GM19023 (cell line): ENCODE measurements at regions not wholly inside any gene's neighbourhood (a gene's known extent, or its start where the extent isn't known, plus 50 kb on each side); places are given as distances from the start of the nearest gene placed in this dataset.

Experiments
- ATAC-seq: cut with Tn5 transposase; IDR thresholded peaks from one replicate; pipeline ENCODE4 v1.9.1; 2021; ENCODE audit warnings: mild to moderate bottlenecking, moderate library complexity; ENCODE audit not compliant: unreplicated experiment

GRCh38 chr12:91610561-91610960 lies 427.9 kb upstream of the DCN start:
- ATAC-seq, result no peak

- ATAC-seq, result no peak
Measured at GRCh38 chr12:91609283-91609682, 426.7 kb upstream of the DCN start.

- ATAC-seq, result no peak
Measured at GRCh38 chr12:91608542-91608941, 425.9 kb upstream of the DCN start.

- ATAC-seq, result no peak
Measured at GRCh38 chr12:91606662-91607377, 424.2 kb upstream of the DCN start.

GRCh38 chr12:91604897-91605296 lies 422.3 kb upstream of the DCN start:
- ATAC-seq, result no peak

- ATAC-seq, result no peak
Measured at GRCh38 chr12:91603060-91603459, 420.4 kb upstream of the DCN start.

- no peak for ATAC-seq
Measured at GRCh38 chr12:91601054-91601453, 418.4 kb upstream of the DCN start.

- no peak for ATAC-seq
Measured at GRCh38 chr12:91594715-91595114, 412.1 kb upstream of the DCN start.

GRCh38 chr12:91591639-91591987 lies 409.0 kb upstream of the DCN start:
- ATAC-seq, result no peak

- ATAC-seq, result no peak
Measured at GRCh38 chr12:91590966-91591638, 408.5 kb upstream of the DCN start.

GRCh38 chr12:91588874-91589454 lies 406.3 kb upstream of the DCN start:
- no peak for ATAC-seq

- ATAC-seq, result no peak
Measured at GRCh38 chr12:91586015-91586414, 403.4 kb upstream of the DCN start.

- no peak for ATAC-seq
Measured at GRCh38 chr12:91582811-91583210, 400.2 kb upstream of the DCN start.

- no peak for ATAC-seq
Measured at GRCh38 chr12:91579516-91580263, 397.1 kb upstream of the DCN start.

GRCh38 chr12:91577586-91578539 lies 395.2 kb upstream of the DCN start:
- ATAC-seq, result no peak

GRCh38 chr12:91576432-91576831 lies 393.8 kb upstream of the DCN start:
- no peak for ATAC-seq

- no peak for ATAC-seq
Measured at GRCh38 chr12:91575630-91576029, 393.0 kb upstream of the DCN start.

GRCh38 chr12:91574975-91575374 lies 392.4 kb upstream of the DCN start:
- no peak for ATAC-seq

- no peak for ATAC-seq
Measured at GRCh38 chr12:91574391-91574790, 391.8 kb upstream of the DCN start.

- no peak for ATAC-seq
Measured at GRCh38 chr12:91572869-91573268, 390.3 kb upstream of the DCN start.

GRCh38 chr12:91567100-91567485 lies 384.5 kb upstream of the DCN start:
- ATAC-seq, result no peak
